ENCODE measurements at regions not wholly inside any gene's neighbourhood (a gene's known extent, or its start where the extent isn't known, plus 50 kb on each side); places are given as distances from the start of the nearest gene placed in this dataset.

GRCh38 chr6:9564021-9564420 lies 850.9 kb downstream of the TFAP2A start:
- TF ChIP-seq, protein P1, sequence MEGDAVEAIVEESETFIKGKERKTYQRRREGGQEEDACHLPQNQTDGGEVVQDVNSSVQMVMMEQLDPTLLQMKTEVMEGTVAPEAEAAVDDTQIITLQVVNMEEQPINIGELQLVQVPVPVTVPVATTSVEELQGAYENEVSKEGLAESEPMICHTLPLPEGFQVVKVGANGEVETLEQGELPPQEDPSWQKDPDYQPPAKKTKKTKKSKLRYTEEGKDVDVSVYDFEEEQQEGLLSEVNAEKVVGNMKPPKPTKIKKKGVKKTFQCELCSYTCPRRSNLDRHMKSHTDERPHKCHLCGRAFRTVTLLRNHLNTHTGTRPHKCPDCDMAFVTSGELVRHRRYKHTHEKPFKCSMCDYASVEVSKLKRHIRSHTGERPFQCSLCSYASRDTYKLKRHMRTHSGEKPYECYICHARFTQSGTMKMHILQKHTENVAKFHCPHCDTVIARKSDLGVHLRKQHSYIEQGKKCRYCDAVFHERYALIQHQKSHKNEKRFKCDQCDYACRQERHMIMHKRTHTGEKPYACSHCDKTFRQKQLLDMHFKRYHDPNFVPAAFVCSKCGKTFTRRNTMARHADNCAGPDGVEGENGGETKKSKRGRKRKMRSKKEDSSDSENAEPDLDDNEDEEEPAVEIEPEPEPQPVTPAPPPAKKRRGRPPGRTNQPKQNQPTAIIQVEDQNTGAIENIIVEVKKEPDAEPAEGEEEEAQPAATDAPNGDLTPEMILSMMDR (conservative IDR thresholded peaks at IDR 0.05 in 1 of 2, IDR thresholded peaks at IDR 0.05 in 1 of 2; ENCODE audit: extremely low read depth in 1 of 2, insufficient read depth in 1 of 2, low read depth in 1 of 2, low read length in 2 of 2) = no peak
- no peak for TF ChIP-seq EZH2 (IDR thresholded peaks at IDR 0.05; ENCODE audit: borderline replicate concordance, low read length)

Data from mammary epithelial cell (primary cell).